Hepatocyte (in vitro differentiated cells): ENCODE measurements at regions not wholly inside any gene's neighbourhood (a gene's known extent, or its start where the extent isn't known, plus 50 kb on each side); places are given as distances from the start of the nearest gene placed in this dataset.
A peak's percentile ranks its signal among the peaks of the same experiment; 100 is the strongest.

Experiments
- DNase-seq: peaks from one replicate; pipeline ENCODE4 v3.0.0-alpha.2; 2016; ENCODE audit warnings: low spot score
- H2AFZ ChIP-seq: fragments of 200-600 bp; sonication (generic); 2 replicates; pipeline ENCODE4 v1.6.0; 2016; ENCODE audit warnings: antibody characterized with exemption, mild to moderate bottlenecking
- H3K27ac ChIP-seq: fragments of 200-600 bp; sonication (generic); 2 replicates; pipeline ENCODE4 v1.5.1; 2016; ENCODE audit warnings: mild to moderate bottlenecking
- H3K27me3 ChIP-seq: fragments of 200-600 bp; sonication (generic); 2 replicates; pipeline ENCODE4 v1.6.1; 2016
- H3K36me3 ChIP-seq: fragments of 200-600 bp; sonication (generic); replicated peaks from 2 replicates; pipeline ENCODE4 v1.5.1; 2016; ENCODE audit warnings: low read depth; ENCODE audit not compliant: insufficient read depth
- H3K4me1 ChIP-seq: fragments of 200-600 bp; sonication (generic); 2 replicates; pipeline ENCODE4 v1.5.1; 2016; ENCODE audit warnings: mild to moderate bottlenecking, moderate library complexity; ENCODE audit not compliant: insufficient read depth
- H3K4me2 ChIP-seq: fragments of 200-600 bp; sonication (generic); 2 replicates; pipeline ENCODE4 v1.6.0; 2016
- H3K4me3 ChIP-seq: fragments of 200-600 bp; sonication (generic); 2 replicates; pipeline ENCODE4 v1.5.1; 2016; ENCODE audit warnings: mild to moderate bottlenecking
- H3K79me2 ChIP-seq: fragments of 200-600 bp; sonication (generic); 2 replicates; pipeline ENCODE4 v1.6.0; 2017; ENCODE audit warnings: mild to moderate bottlenecking
- H3K9me2 ChIP-seq: fragments of 200-600 bp; sonication (generic); replicated peaks from 2 replicates; pipeline ENCODE4 v1.6.0; 2017; ENCODE audit warnings: mild to moderate bottlenecking; ENCODE audit not compliant: insufficient read depth
- H3K9me3 ChIP-seq: fragments of 200-600 bp; sonication (generic); 2 replicates; pipeline ENCODE4 v1.5.1; 2016; ENCODE audit warnings: low read depth, mild to moderate bottlenecking
- H4K20me1 ChIP-seq: fragments of 200-600 bp; sonication (generic); 2 replicates; pipeline ENCODE4 v1.6.0; 2016; ENCODE audit warnings: mild to moderate bottlenecking; ENCODE audit not compliant: insufficient read depth, poor library complexity, severe bottlenecking
- EZH2 ChIP-seq: fragments of 200-600 bp; sonication (generic); IDR thresholded peaks from 2 replicates; pipeline ENCODE4 v1.6.1; 2016; ENCODE audit warnings: antibody characterized with exemption, mild to moderate bottlenecking, borderline replicate concordance
- EZH2phosphoT487 ChIP-seq: fragments of 200-600 bp; sonication (generic); IDR thresholded peaks from one replicate; pipeline ENCODE4 v1.6.1; 2018; ENCODE audit warnings: antibody characterized with exemption, mild to moderate bottlenecking, low read depth, moderate library complexity; ENCODE audit not compliant: unreplicated experiment, severe bottlenecking
- WGBS: methylation state at CpG from one replicate; pipeline ENCODE4 v1.1.6; 2016; ENCODE audit warnings: low lambda C conversion rate; ENCODE audit errors: missing lambda C conversion rate; 5-methylcytosine and 5-hydroxymethylcytosine counted together
- TF ChIP-seq, protein P1 (sequence below): fragments of 200-600 bp; sonication (generic); IDR thresholded peaks from 2 replicates; pipeline ENCODE4 v1.5.1; 2016; ENCODE audit warnings: antibody characterized with exemption, mild to moderate bottlenecking; ENCODE audit not compliant: poor library complexity

- no peak overlapping the region for H2AFZ ChIP-seq
- no peaks in the 10 kb centered on the region for H3K27me3 ChIP-seq
- peaks cover 5% of the 10 kb centered on the region for H3K4me1 ChIP-seq
- no peak overlapping the region for H3K4me2 ChIP-seq
- WGBS = 72% methylated on average over 5 of the region's 5 CpGs
- no peaks in the 10 kb centered on the region for H3K9me3 ChIP-seq
- no peaks in the 10 kb centered on the region for H3K79me2 ChIP-seq
- DNase-seq = peak; percentile 58
- no peaks in the 10 kb centered on the region for H4K20me1 ChIP-seq
- TF ChIP-seq, protein P1, sequence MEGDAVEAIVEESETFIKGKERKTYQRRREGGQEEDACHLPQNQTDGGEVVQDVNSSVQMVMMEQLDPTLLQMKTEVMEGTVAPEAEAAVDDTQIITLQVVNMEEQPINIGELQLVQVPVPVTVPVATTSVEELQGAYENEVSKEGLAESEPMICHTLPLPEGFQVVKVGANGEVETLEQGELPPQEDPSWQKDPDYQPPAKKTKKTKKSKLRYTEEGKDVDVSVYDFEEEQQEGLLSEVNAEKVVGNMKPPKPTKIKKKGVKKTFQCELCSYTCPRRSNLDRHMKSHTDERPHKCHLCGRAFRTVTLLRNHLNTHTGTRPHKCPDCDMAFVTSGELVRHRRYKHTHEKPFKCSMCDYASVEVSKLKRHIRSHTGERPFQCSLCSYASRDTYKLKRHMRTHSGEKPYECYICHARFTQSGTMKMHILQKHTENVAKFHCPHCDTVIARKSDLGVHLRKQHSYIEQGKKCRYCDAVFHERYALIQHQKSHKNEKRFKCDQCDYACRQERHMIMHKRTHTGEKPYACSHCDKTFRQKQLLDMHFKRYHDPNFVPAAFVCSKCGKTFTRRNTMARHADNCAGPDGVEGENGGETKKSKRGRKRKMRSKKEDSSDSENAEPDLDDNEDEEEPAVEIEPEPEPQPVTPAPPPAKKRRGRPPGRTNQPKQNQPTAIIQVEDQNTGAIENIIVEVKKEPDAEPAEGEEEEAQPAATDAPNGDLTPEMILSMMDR = no peak
- TF ChIP-seq EZH2phosphoT487 = no peak
- no peak for TF ChIP-seq EZH2
- H3K27ac ChIP-seq = peak overlapping the region; percentile 60
- H3K36me3 ChIP-seq = no peaks in the 10 kb centered on the region
- no peak overlapping the region for H3K4me3 ChIP-seq
- H3K9me2 ChIP-seq = no peaks in the 10 kb centered on the region
Observed at GRCh38 chr2:20108655-20109396, 57.4 kb upstream of the LAPTM4A start.

GRCh38 chr2:20107776-20108175, 56.3 kb upstream of the LAPTM4A start:
- Histone ChIP-seq H3K9me2 (no peaks in the 10 kb centered on the region), H3K4me3 (no peak overlapping the region), H3K79me2 (no peaks in the 10 kb centered on the region), H3K4me2 (no peak overlapping the region), H4K20me1 (no peaks in the 10 kb centered on the region), H3K9me3 (no peaks in the 10 kb centered on the region), H3K36me3 (no peaks in the 10 kb centered on the region), H2AFZ (no peak overlapping the region), H3K27ac (no peak overlapping the region), H3K27me3 (no peaks in the 10 kb centered on the region), H3K4me1 (peaks cover 5% of the 10 kb centered on the region)
- DNase-seq = no peak
- 68% methylated on average over 5 of the region's 5 CpGs for WGBS
- TF ChIP-seq, protein P1 = no peak
- TF ChIP-seq EZH2 = no peak
- no peak for TF ChIP-seq EZH2phosphoT487

DNA sequence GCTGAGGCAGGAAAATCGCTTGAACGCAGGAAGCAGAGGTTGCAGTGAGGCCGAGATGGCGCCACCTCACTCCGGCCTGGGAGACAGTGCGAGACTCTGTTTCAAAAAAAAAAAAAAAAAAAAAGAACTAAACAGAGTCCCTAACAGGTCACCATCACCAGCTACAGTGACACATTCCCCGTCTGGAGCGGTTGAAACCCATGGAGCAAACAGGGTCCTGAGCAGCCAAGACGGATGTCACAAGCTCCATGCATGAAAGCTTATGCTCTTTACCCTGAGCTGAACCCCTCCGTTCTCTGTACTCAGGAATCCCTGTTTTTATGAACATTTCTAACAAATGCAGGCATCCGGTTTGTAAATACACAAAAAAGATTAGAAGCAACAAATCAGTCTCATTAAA, 55.9 kb upstream of the LAPTM4A start:
- no peak overlapping the region for H2AFZ ChIP-seq
- 83% methylated on average over 11 of the region's 11 CpGs for WGBS
- H3K9me3 ChIP-seq = no peaks in the 10 kb centered on the region
- no peak overlapping the region for H3K4me3 ChIP-seq
- TF ChIP-seq EZH2phosphoT487 (no peak), EZH2 (no peak)
- TF ChIP-seq, protein P1 = no peak
- H3K4me1 ChIP-seq = peaks cover 5% of the 10 kb centered on the region
- H4K20me1 ChIP-seq = no peaks in the 10 kb centered on the region
- H3K27me3 ChIP-seq = no peaks in the 10 kb centered on the region
- no peaks in the 10 kb centered on the region for H3K9me2 ChIP-seq
- no peaks in the 10 kb centered on the region for H3K36me3 ChIP-seq
- no peaks in the 10 kb centered on the region for H3K79me2 ChIP-seq
- no peak overlapping the region for H3K4me2 ChIP-seq
- H3K27ac ChIP-seq = no peak overlapping the region
- DNase-seq = no peak

- H3K27ac ChIP-seq = no peak overlapping the region
- H3K79me2 ChIP-seq = no peaks in the 10 kb centered on the region
- WGBS = 12% methylated on average over 18 of the region's 34 CpGs
- peak overlapping the region; percentile 77 for H3K4me2 ChIP-seq
- no peaks in the 10 kb centered on the region for H3K27me3 ChIP-seq
- H3K4me3 ChIP-seq = peak overlapping the region; percentile 26
- no peaks in the 10 kb centered on the region for H3K9me2 ChIP-seq
- peak overlapping the region; percentile 86 for H2AFZ ChIP-seq
- peak; percentile 73 for DNase-seq
- H4K20me1 ChIP-seq = no peaks in the 10 kb centered on the region
- TF ChIP-seq, protein P1 = peak; percentile 63
- no peak for TF ChIP-seq EZH2
- H3K4me1 ChIP-seq = peaks cover 5% of the 10 kb centered on the region
- H3K9me3 ChIP-seq = no peaks in the 10 kb centered on the region
- H3K36me3 ChIP-seq = no peaks in the 10 kb centered on the region
Observed at GRCh38 chr2:20106746-20107145, 55.3 kb upstream of the LAPTM4A start.
